Endothelial cell of umbilical vein (primary cell): ENCODE measurements at regions not wholly inside any gene's neighbourhood (a gene's known extent, or its start where the extent isn't known, plus 50 kb on each side); places are given as distances from the start of the nearest gene placed in this dataset.
A peak's percentile ranks its signal among the peaks of the same experiment; 100 is the strongest.
"Not testable (repeated sequence)": the region's sequence is repeated elsewhere in the genome, so short reads cannot be mapped to it uniquely, and the experiment has no call there.

Experiments
- BruUV-seq: library from RNA; stranded (reverse); fragments of 400-500 nt; replicated peaks from 2 replicates; lab custom pipeline; 2021; lab: Mats Ljungman, UMichigan
- CTCF ChIA-PET: fragments of 300-600, 350-600 bp; sonication (Branson Sonifier 250); formaldehyde crosslinking; loops from one replicate; lab custom pipeline; 2021; ENCODE audit warnings: antibody characterized with exemption, inconsistent platforms; lab: Charles Lee
- POLR2A ChIA-PET: fragments of 300-600, 350-600 bp; sonication (Branson Sonifier 250); formaldehyde crosslinking; loops from one replicate; lab custom pipeline; 2021; ENCODE audit warnings: antibody characterized with exemption, inconsistent platforms; lab: Charles Lee
- DNase-seq: peaks from one replicate; pipeline ENCODE4 v3.0.0-alpha.2; 2011; ENCODE audit warnings: low read depth, low spot score
- FAIRE-seq: peaks from 2 replicates; lab custom pipeline; 2011; peaks lifted over from hg19 to GRCh38; lab: Jason Lieb, UNC
- H2AFZ ChIP-seq: 2 replicates; pipeline ENCODE4 v1.6.0; 2012; ENCODE audit warnings: low read depth, low read length, control low read depth, inconsistent platforms
- H3K27ac ChIP-seq: 2 replicates; pipeline ENCODE4 v1.5.1; 2011; ENCODE audit warnings: low read depth, mild to moderate bottlenecking, control low read depth, low read length, moderate library complexity; ENCODE audit not compliant: insufficient read depth
- H3K27me3 ChIP-seq, 2 experiments: 2 replicates each; pipeline versions ENCODE4 v1.6.0 to v1.6.1; 2011; ENCODE audit warnings: low read length in 2 of 2, mixed read lengths in 1 of 2; ENCODE audit not compliant: control insufficient read depth in 2 of 2, insufficient read depth in 2 of 2
- H3K36me3 ChIP-seq, 2 experiments: 2 replicates in 1 of 2; 3 replicates in 1 of 2; pipeline ENCODE4 v1.5.1; 2011; ENCODE audit warnings: low read length in 2 of 2, mild to moderate bottlenecking in 1 of 2, moderate library complexity in 1 of 2; ENCODE audit not compliant: control insufficient read depth in 2 of 2, insufficient read depth in 2 of 2; ENCODE audit errors: extremely low read depth in 1 of 2
- H3K4me1 ChIP-seq: 3 replicates; pipeline ENCODE4 v1.5.1; 2011; ENCODE audit warnings: mild to moderate bottlenecking, low read length; ENCODE audit not compliant: control insufficient read depth, insufficient read depth; ENCODE audit errors: extremely low read depth
- H3K4me2 ChIP-seq: 2 replicates; pipeline ENCODE4 v1.6.1; 2011; ENCODE audit warnings: low read length, control low read depth, mixed read lengths; ENCODE audit not compliant: insufficient read depth
- H3K4me3 ChIP-seq, 3 experiments: fragments of 200-600 bp in 1 of 3; sonication (generic), shearing (Covaris generic) in 1 of 3; replicated peaks in 1 of 3; 2 replicates each; pipeline ENCODE4 v1.5.1; 2011 to 2016; ENCODE audit warnings: control low read depth in 3 of 3, low read length in 3 of 3, mild to moderate bottlenecking in 2 of 3, inconsistent platforms in 1 of 3, low read depth in 1 of 3, moderate library complexity in 1 of 3; ENCODE audit not compliant: insufficient read depth in 1 of 3
- H3K79me2 ChIP-seq: 2 replicates; pipeline ENCODE4 v1.6.0; 2012; ENCODE audit warnings: low read length, inconsistent platforms; ENCODE audit not compliant: control insufficient read depth, insufficient read depth
- H3K9ac ChIP-seq: replicated peaks from 2 replicates; pipeline ENCODE3; 2011; ENCODE audit warnings: low read length, control low read depth; ENCODE audit not compliant: insufficient read depth; ENCODE audit errors: extremely low read depth
- H3K9me1 ChIP-seq: replicated peaks from 3 replicates; pipeline ENCODE4 v1.6.0; 2011; ENCODE audit warnings: mild to moderate bottlenecking, low read length; ENCODE audit not compliant: control insufficient read depth, insufficient read depth; ENCODE audit errors: extremely low read depth
- H3K9me3 ChIP-seq: replicated peaks from 2 replicates; pipeline ENCODE4 v1.5.1; 2012; ENCODE audit warnings: low read length, inconsistent platforms; ENCODE audit not compliant: control insufficient read depth, insufficient read depth
- H4K20me1 ChIP-seq: replicated peaks from 2 replicates; pipeline ENCODE3; 2011; ENCODE audit warnings: mild to moderate bottlenecking, low read length; ENCODE audit not compliant: control insufficient read depth, insufficient read depth; ENCODE audit errors: extremely low read depth
- dilution Hi-C: fragments of 300-500 bp; cut with MboI; formaldehyde crosslinking; loops from one replicate; pipeline ENCODE4 v1.15.0; 2019; ENCODE audit warnings: low sequenced_read_pairs; ENCODE audit not compliant: extremely low pct_ligation_motif_present
- intact Hi-C: fragments of 100-400 bp; cut with micrococcal nuclease; formaldehyde crosslinking; loops from one replicate; pipeline ENCODE4 v1.10.0; 2022
- TF ChIP-seq, protein P1 (sequence below), 2 donors: IDR thresholded peaks; 1 replicate in 1 of 2; 2 replicates in 1 of 2; pipeline ENCODE4 v1.5.1; 2011; ENCODE audit warnings: low read length in 2 of 2, mild to moderate bottlenecking in 2 of 2, moderate library complexity in 2 of 2, control low read depth in 1 of 2, inconsistent platforms in 1 of 2, low read depth in 1 of 2; ENCODE audit not compliant: insufficient read depth in 1 of 2; ENCODE audit errors: extremely low read depth in 1 of 2

DNA sequence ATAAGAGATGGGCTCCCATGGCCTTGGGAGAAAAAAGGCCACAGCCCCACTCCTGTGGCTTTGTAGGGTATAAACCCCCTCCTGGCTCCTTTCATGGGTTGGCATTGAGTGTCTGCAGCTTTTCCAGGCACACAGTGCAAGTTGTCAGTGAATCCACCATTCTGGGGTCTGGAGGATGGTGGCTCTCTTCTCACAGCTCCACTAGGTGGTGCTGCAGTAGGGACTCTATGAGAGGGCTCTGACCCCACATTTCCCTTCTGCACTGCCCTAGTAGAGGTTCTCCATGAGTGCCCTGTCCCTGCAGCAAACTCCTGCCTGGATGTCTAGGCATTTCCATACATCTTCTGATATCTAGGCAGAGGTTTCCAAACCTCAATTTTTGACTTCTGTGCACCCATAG is 136.5 kb upstream of the FRG2C start:
- dilution Hi-C loops, H3K36me3 ChIP-seq, H3K9ac ChIP-seq, intact Hi-C loops, H3K4me3 ChIP-seq, H3K79me2 ChIP-seq, H3K4me1 ChIP-seq, POLR2A ChIA-PET, FAIRE-seq, H3K27me3 ChIP-seq, DNase-seq, H3K4me2 ChIP-seq, H3K27ac ChIP-seq, H3K9me1 ChIP-seq, H4K20me1 ChIP-seq, H3K9me3 ChIP-seq, H2AFZ ChIP-seq, BruUV-seq, CTCF ChIA-PET: not testable (repeated sequence)

DNA sequence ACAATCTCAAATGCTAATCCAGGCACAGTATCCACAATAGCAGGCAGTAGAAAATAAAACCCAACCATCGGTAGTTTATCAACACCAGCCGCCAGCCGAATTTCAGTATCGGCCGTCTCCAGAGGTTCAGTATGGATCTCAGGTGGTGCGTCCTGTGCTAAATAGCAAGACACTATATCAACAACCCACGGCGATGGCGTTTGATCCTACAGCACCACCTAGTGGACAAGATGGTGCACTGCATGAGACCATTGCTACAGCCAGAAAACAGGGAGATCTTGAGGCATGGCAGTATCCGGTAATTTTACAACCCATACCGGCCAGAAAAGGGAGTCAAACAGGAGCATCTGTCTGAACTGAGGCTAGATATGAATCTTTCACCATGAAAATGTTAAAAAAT is 112.0 kb upstream of the FRG2C start:
- FAIRE-seq, H3K79me2 ChIP-seq, dilution Hi-C loops, H4K20me1 ChIP-seq, H3K4me2 ChIP-seq, H3K4me3 ChIP-seq, H3K4me1 ChIP-seq, DNase-seq, BruUV-seq, H3K9me1 ChIP-seq, H3K36me3 ChIP-seq, CTCF ChIA-PET, H3K9me3 ChIP-seq, H2AFZ ChIP-seq, POLR2A ChIA-PET, H3K27me3 ChIP-seq, H3K9ac ChIP-seq, H3K27ac ChIP-seq: not testable (repeated sequence)
- TF ChIP-seq, protein P1, sequence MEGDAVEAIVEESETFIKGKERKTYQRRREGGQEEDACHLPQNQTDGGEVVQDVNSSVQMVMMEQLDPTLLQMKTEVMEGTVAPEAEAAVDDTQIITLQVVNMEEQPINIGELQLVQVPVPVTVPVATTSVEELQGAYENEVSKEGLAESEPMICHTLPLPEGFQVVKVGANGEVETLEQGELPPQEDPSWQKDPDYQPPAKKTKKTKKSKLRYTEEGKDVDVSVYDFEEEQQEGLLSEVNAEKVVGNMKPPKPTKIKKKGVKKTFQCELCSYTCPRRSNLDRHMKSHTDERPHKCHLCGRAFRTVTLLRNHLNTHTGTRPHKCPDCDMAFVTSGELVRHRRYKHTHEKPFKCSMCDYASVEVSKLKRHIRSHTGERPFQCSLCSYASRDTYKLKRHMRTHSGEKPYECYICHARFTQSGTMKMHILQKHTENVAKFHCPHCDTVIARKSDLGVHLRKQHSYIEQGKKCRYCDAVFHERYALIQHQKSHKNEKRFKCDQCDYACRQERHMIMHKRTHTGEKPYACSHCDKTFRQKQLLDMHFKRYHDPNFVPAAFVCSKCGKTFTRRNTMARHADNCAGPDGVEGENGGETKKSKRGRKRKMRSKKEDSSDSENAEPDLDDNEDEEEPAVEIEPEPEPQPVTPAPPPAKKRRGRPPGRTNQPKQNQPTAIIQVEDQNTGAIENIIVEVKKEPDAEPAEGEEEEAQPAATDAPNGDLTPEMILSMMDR (IDR thresholded peaks at IDR 0.05; ENCODE audit: extremely low read depth in 1 of 2, insufficient read depth in 1 of 2, low read depth in 1 of 2, low read length in 2 of 2) = peak in 1 of 2 donors; percentile 36
- intact Hi-C loops = loop anchor here (5.0 to 10.0 kb wide), 2 partner anchors 297 to 360 kb away; no protein-coding TSS in a partner anchor

DNA sequence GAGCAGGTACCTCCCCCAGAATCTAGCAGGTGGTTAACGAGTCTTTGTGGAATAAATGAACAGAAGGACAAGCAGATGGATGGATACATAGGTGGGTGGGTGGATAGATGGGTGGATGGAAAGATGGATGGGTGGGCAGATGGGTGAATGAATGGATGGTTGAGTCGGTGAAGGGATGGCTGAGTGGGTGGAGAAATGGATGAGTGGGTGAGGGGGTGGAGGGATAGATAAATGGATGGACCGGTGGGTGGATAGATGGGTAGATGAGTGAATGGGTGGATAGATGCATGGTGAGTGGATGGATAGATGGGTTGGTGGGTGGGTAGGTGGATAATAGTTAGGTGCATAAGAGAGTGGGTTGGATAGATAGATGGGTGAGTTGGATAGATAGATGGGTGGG is 99.7 kb upstream of the FRG2C start:
- H3K9me1 ChIP-seq, H2AFZ ChIP-seq, dilution Hi-C loops, H3K79me2 ChIP-seq, POLR2A ChIA-PET, H3K9me3 ChIP-seq, H3K4me1 ChIP-seq, H3K9ac ChIP-seq, DNase-seq, H3K4me2 ChIP-seq, H3K36me3 ChIP-seq, H3K27ac ChIP-seq, intact Hi-C loops, H4K20me1 ChIP-seq, CTCF ChIA-PET, BruUV-seq, H3K4me3 ChIP-seq, FAIRE-seq, H3K27me3 ChIP-seq: not testable (repeated sequence)

DNA sequence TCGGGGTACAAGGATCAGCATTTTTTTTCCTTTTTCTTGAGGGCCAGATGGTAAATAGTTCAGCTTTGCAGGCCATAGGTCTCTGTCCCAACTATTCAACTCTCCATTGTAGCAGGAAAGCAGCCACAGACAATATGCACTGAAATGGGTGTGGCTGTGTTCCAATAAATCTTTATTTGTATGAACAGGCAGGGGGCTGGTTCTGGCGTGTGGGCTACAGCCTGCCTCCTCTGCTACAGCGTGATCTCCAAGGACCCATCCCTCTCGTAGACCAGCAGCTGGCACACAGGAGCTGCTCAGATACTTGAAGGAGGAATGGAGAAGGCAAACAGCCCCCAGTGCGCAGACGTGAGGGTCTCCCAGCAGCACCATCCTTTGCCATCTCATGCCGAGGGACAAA is 91.8 kb upstream of the FRG2C start:
- H3K9ac ChIP-seq, H3K36me3 ChIP-seq, H3K4me3 ChIP-seq, DNase-seq, POLR2A ChIA-PET, H3K79me2 ChIP-seq, BruUV-seq, H4K20me1 ChIP-seq, H3K27ac ChIP-seq, H3K9me3 ChIP-seq, dilution Hi-C loops, H3K9me1 ChIP-seq, intact Hi-C loops, CTCF ChIA-PET, H3K27me3 ChIP-seq, H3K4me1 ChIP-seq, H3K4me2 ChIP-seq, FAIRE-seq, H2AFZ ChIP-seq: not testable (repeated sequence)
